Limb (tissue), 2 donors: ENCODE measurements at regions not wholly inside any gene's neighbourhood (a gene's known extent, or its start where the extent isn't known, plus 50 kb on each side); places are given as distances from the start of the nearest gene placed in this dataset.

Experiments used
- DNase-seq, 2 donors: peaks; one replicate each; pipeline ENCODE4 v3.0.0-alpha.2; 2016; ENCODE audit errors: extremely low spot score in 2 of 2

- no peak for DNase-seq
These were observed 159.2 kb downstream of the SLC35B3 start for GRCh38 chr6:8276148-8276547.

- no peak for DNase-seq
These were observed 159.7 kb downstream of the SLC35B3 start for GRCh38 chr6:8275667-8276066.

GRCh38 chr6:8274226-8274625 is 161.1 kb downstream of the SLC35B3 start:
- DNase-seq: no peak

- no peak for DNase-seq
These were observed 165.4 kb downstream of the SLC35B3 start for GRCh38 chr6:8269872-8270454.

- no peak for DNase-seq
These were observed 166.3 kb downstream of the SLC35B3 start for GRCh38 chr6:8269094-8269493.

- DNase-seq: no peak
These were observed 166.3 kb upstream of the EEF1E1 start for GRCh38 chr6:8268606-8269005.

- no peak for DNase-seq
These were observed 165.8 kb upstream of the EEF1E1 start for GRCh38 chr6:8268156-8268555.

- no peak for DNase-seq
These were observed 158.3 kb upstream of the EEF1E1 start for GRCh38 chr6:8260610-8261009.

GRCh38 chr6:8246403-8246802 is 144.1 kb upstream of the EEF1E1 start:
- DNase-seq: no peak

- DNase-seq: no peak
These were observed 143.4 kb upstream of the EEF1E1 start for GRCh38 chr6:8245726-8246125.

- DNase-seq: no peak
These were observed 141.1 kb upstream of the EEF1E1 start for GRCh38 chr6:8243475-8243874.

GRCh38 chr6:8242885-8243284 is 140.5 kb upstream of the EEF1E1 start:
- DNase-seq: no peak

- DNase-seq: no peak
These were observed 138.0 kb upstream of the EEF1E1 start for GRCh38 chr6:8240301-8240700.

- DNase-seq: no peak
These were observed 136.7 kb upstream of the EEF1E1 start for GRCh38 chr6:8238773-8239683.

- no peak for DNase-seq
These were observed 135.3 kb upstream of the EEF1E1 start for GRCh38 chr6:8237668-8238067.

GRCh38 chr6:8236956-8237355 is 134.6 kb upstream of the EEF1E1 start:
- no peak for DNase-seq

GRCh38 chr6:8234321-8234720 is 132.0 kb upstream of the EEF1E1 start:
- no peak for DNase-seq

- no peak for DNase-seq
These were observed 129.6 kb upstream of the EEF1E1 start for GRCh38 chr6:8231956-8232355.

GRCh38 chr6:8229915-8230756 is 127.8 kb upstream of the EEF1E1 start:
- no peak for DNase-seq

GRCh38 chr6:8225113-8225512 is 122.8 kb upstream of the EEF1E1 start:
- DNase-seq: no peak

- no peak for DNase-seq
These were observed 121.3 kb upstream of the EEF1E1 start for GRCh38 chr6:8223678-8224077.

- peak in 1 of 2 donors; percentile 50 for DNase-seq
These were observed 117.1 kb upstream of the EEF1E1 start for GRCh38 chr6:8219352-8219943.
